Spinal cord (tissue), 9 donors: ENCODE measurements at regions not wholly inside any gene's neighbourhood (a gene's known extent, or its start where the extent isn't known, plus 50 kb on each side); places are given as distances from the start of the nearest gene placed in this dataset.

ENCODE experiments used
- DNase-seq, 6 donors: peaks; one replicate each; pipeline versions ENCODE4 v3.0.0 to v3.0.0-alpha.2; 2013 to 2015; ENCODE audit warnings: low spot score in 6 of 6, low read depth in 4 of 6
- H3K27ac ChIP-seq: one replicate; pipeline ENCODE4 v1.5.1; 2013; ENCODE audit warnings: low read depth, low read length, control low read depth
- H3K27me3 ChIP-seq: one replicate; pipeline ENCODE4 v1.6.1; 2013; ENCODE audit warnings: low read length; ENCODE audit not compliant: control insufficient read depth, insufficient read depth
- H3K36me3 ChIP-seq: one replicate; pipeline ENCODE4 v1.6.1; 2013; ENCODE audit warnings: low read length; ENCODE audit not compliant: control insufficient read depth, insufficient read depth
- H3K4me1 ChIP-seq: one replicate; pipeline ENCODE4 v1.6.1; 2013; ENCODE audit warnings: low read length; ENCODE audit not compliant: control insufficient read depth, insufficient read depth
- H3K4me3 ChIP-seq: one replicate; pipeline ENCODE4 v1.5.1; 2013; ENCODE audit warnings: low read depth, low read length, control low read depth
- H3K9me3 ChIP-seq: one replicate; pipeline ENCODE4 v1.6.1; 2013; ENCODE audit warnings: low read length; ENCODE audit not compliant: control insufficient read depth, insufficient read depth
- WGBS: methylation state at CpG from one replicate; pipeline ENCODE4 v1.1.5; 2013; ENCODE audit warnings: missing lambda C conversion rate; ENCODE audit not compliant: insufficient coverage; 5-methylcytosine and 5-hydroxymethylcytosine counted together
- donor health status: healthy.

DNA sequence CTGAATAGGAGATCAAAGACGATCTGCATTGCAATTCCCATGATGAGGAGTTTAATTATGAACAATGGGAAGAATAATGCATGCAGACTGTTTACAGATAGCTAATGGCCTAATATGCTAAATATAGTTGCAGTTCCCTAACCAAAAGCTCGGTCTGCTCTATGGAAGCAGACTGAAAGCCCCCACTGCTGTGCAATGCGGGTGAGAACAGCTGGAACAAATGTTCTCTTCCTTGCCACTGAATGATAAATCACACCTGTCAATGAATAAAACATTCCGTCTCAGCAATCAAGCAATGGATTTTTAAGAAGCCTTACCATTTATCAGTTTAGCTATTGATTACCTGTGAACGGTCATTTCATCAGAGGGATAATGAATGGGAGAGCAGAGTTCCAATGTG lies 704.5 kb upstream of the RAB6C start:
- H3K27ac ChIP-seq = no peak overlapping the region

DNA sequence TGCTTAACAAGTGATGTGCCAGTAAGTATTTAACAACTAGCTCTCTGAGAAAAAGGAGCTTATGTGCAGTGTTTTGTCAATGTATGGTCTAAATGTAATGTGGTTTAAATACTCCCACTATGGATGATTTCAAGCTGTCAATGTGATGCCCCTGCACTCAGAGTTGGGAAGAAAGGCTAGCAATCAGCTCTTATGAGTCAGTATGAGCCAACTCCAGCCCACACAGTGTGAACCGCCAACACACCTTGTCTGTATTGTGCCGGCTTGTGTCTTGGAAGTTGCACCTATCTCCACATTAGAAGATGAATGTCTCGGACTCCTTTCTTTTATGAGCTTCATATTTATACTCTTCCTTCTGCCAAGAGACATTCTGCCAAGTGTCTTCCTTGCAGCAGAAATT lies 703.8 kb upstream of the RAB6C start:
- peaks cover under 1% of the 10 kb centered on the region for H3K9me3 ChIP-seq
- no peak overlapping the region for H3K27ac ChIP-seq
- H3K4me1 ChIP-seq = no peaks in the 10 kb centered on the region
- no peaks in the 10 kb centered on the region for H3K36me3 ChIP-seq
- no peak for DNase-seq
- no peaks in the 10 kb centered on the region for H3K27me3 ChIP-seq
- H3K4me3 ChIP-seq = no peak overlapping the region
- 84% methylated on average over 3 of the region's 3 CpGs for WGBS

More for the DNA sequence above, 704.5 kb upstream of the RAB6C start:
- WGBS = 36% methylated on average over 2 of the region's 5 CpGs
- peak in 1 of 6 donors; percentile 60 for DNase-seq
- H3K27me3 ChIP-seq = no peaks in the 10 kb centered on the region
- H3K4me1 ChIP-seq = no peaks in the 10 kb centered on the region
- H3K36me3 ChIP-seq = no peaks in the 10 kb centered on the region
- H3K9me3 ChIP-seq = peaks cover 4% of the 10 kb centered on the region
- no peak overlapping the region for H3K4me3 ChIP-seq

DNA sequence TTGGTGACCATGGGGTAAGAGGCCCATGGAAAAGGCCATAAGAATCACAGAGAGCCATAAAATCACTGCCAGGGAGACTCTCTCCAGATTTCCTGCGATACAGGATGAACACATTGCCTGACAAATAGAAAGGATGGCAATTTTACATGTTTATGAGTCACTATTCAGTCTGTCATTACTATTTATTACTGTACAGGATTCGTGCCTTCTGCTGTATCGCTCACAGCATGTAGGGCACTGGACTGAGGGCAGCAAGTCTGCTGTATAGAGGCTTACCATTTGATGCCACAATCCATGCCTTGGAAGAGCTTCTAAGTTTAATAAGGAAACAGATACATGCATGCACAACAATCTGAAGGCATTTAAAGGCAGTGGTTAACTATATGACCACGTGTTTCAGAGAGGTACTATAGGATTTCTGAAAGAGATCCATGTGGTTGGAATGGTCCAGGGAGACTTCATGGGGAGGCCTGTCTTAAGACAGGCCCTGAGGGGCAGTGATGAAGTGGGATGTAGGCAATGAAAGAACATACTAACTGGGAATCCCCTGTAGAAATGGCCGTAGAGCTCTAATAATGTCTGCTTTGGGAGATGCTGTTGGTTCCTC lies 702.4 kb upstream of the RAB6C start:
- WGBS = 75% methylated on average over 1 of the region's 5 CpGs
- Histone ChIP-seq H3K27me3 (no peaks in the 10 kb centered on the region), H3K9me3 (no peaks in the 10 kb centered on the region), H3K27ac (no peak overlapping the region), H3K4me3 (no peak overlapping the region), H3K4me1 (no peaks in the 10 kb centered on the region), H3K36me3 (no peaks in the 10 kb centered on the region)
- no peak for DNase-seq

DNA sequence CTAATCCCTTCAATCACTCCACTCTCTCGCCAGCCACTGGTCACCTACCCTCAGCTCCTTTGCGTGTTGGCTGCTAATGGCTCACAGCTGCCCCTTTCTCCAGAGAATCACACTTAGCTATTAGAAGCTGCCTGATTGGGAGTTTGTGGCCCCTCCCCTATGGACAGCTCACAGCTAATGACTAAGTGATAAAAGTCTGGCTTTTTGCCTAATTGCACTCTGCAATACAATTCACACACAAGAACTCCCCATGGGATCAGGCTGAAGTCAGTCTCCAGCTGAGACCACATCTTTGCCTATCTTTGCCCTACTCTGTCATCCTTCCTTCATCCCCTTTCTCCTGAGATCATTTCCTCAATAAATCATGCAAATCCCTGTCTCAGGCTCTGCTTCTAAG lies 701.9 kb upstream of the RAB6C start:
- no peaks in the 10 kb centered on the region for H3K36me3 ChIP-seq
- H3K4me1 ChIP-seq = no peaks in the 10 kb centered on the region
- H3K4me3 ChIP-seq = no peak overlapping the region
- no peaks in the 10 kb centered on the region for H3K27me3 ChIP-seq
- no peaks in the 10 kb centered on the region for H3K9me3 ChIP-seq
- H3K27ac ChIP-seq = no peak overlapping the region
- DNase-seq = no peak
- no CpG with 5 or more reads among the region's 2 CpGs for WGBS

DNA sequence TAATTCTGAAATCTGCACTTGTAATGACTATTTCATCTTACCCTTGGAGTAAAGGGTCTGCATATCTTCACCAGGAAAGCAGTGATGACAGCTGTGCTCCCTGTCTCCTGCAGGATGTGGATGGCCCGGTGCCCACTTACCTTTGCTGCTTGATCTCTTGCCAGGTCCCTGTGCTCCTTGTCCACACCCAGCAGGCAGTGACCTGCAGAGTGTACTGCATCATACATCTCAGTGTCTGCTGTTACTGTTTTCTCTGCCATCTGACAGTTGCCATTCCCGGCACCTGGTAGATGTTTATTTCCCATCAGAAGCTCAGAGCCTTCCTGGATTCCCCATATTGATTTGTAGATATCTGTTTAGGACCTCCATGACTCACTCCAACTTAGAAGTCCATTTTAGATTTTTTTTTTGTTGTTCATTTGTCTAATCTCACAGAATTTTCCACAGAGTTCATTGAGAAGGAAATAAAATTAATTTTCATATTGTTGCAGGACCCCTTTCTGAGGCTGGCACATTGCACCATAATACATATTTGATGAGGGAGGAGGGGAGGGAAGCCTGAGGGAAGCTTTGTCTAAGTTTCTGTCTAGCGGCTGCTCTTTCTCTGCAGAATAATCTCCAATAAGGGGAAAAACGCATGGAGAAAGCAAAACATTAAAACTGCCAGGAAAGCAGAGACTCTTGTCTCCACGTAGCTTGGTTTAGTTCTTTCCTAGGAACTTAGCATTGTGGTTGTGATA lies 697.5 kb upstream of the RAB6C start:
- Histone ChIP-seq H3K9me3 (no peaks in the 10 kb centered on the region), H3K36me3 (no peaks in the 10 kb centered on the region), H3K27me3 (no peaks in the 10 kb centered on the region), H3K27ac (no peak overlapping the region), H3K4me3 (no peak overlapping the region), H3K4me1 (no peaks in the 10 kb centered on the region)
- peak in 2 of 6 donors; percentile 40 to 68 for DNase-seq
- WGBS = 67% methylated on average over 3 of the region's 5 CpGs

DNA sequence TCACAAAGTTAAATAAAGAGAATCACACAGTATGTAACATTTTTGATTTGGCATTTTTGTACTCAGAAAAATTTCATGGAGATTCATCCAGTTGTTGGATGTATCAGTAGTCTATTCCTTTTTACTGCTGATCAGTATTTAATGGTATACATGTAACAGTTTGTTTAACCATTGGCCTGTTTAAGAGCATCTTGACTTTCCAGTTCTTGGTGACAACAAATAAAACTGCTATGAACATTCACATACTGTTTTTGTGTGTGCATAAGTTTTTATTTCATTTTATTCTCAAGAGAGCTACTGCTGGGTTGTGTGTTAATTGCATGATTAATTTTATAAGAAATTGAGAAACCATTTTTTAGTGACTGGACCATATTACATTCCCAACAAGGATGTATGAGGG lies 694.5 kb upstream of the RAB6C start:
- no peaks in the 10 kb centered on the region for H3K9me3 ChIP-seq
- DNase-seq = no peak
- no peaks in the 10 kb centered on the region for H3K27me3 ChIP-seq
- H3K4me3 ChIP-seq = no peak overlapping the region
- H3K4me1 ChIP-seq = no peaks in the 10 kb centered on the region
- H3K36me3 ChIP-seq = no peaks in the 10 kb centered on the region
- no peak overlapping the region for H3K27ac ChIP-seq

- Histone ChIP-seq H3K27ac (no peak overlapping the region), H3K4me1 (peaks cover 3% of the 10 kb centered on the region), H3K27me3 (no peaks in the 10 kb centered on the region), H3K36me3 (no peaks in the 10 kb centered on the region), H3K4me3 (no peak overlapping the region), H3K9me3 (no peaks in the 10 kb centered on the region)
- DNase-seq = peak in 1 of 6 donors; percentile 93
- WGBS = no CpG with 5 or more reads among the region's 1 CpG
These were observed 686.1 kb upstream of the RAB6C start for GRCh38 chr2:129293326-129293725.

DNA sequence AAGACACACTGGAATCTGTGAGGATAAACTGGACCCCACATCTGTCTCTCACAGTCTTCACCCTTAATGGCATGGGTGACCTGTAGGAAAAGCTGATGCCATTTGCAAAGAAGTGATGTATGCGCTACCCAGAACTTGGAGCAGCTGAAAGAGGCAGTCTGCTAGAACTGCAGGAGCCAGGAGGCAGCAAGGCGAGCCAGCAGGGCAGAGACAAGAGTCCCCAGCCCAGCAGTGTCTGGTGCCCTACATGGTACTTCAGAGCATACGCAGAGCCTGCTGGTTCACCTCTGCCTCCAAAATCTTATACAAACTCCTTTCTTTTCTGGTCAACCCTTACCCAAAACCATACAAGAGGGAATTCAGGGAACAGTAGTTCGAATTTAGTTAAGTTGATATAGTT lies 683.1 kb upstream of the RAB6C start:
- H3K36me3 ChIP-seq = no peaks in the 10 kb centered on the region

DNA sequence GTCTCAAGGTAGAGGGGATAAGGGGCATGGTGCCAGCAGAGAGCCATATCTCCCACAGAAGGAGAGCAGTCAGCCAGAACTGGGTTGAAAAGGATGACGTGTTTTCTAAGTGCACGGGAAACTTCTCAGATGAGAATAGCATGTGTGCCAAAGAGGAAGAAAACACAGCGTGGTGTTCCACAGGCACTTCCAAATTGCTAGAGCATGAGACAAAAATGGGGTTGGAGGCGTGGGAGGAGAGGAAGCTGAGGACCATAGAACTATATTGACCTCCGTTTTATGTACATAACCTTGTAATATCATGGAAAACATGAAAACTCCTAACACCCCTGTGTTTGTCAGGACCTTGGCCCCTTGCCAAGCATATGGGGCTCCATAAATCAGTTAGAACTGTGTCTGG lies 682.7 kb upstream of the RAB6C start:
- 17% methylated on average over 3 of the region's 5 CpGs for WGBS
- Histone ChIP-seq H3K27ac (no peak overlapping the region), H3K4me3 (no peak overlapping the region), H3K9me3 (no peaks in the 10 kb centered on the region), H3K27me3 (no peaks in the 10 kb centered on the region), H3K4me1 (peaks cover 15% of the 10 kb centered on the region), H3K36me3 (no peaks in the 10 kb centered on the region)
- DNase-seq = peak in 2 of 6 donors; percentile 63 to 82

More for the DNA sequence above, 683.1 kb upstream of the RAB6C start:
- DNase-seq = no peak
- H3K4me1 ChIP-seq = peaks cover 14% of the 10 kb centered on the region
- WGBS = 78% methylated on average over 4 of the region's 4 CpGs
- H3K4me3 ChIP-seq = no peak overlapping the region
- no peaks in the 10 kb centered on the region for H3K27me3 ChIP-seq
- H3K9me3 ChIP-seq = no peaks in the 10 kb centered on the region
- H3K27ac ChIP-seq = no peak overlapping the region

DNA sequence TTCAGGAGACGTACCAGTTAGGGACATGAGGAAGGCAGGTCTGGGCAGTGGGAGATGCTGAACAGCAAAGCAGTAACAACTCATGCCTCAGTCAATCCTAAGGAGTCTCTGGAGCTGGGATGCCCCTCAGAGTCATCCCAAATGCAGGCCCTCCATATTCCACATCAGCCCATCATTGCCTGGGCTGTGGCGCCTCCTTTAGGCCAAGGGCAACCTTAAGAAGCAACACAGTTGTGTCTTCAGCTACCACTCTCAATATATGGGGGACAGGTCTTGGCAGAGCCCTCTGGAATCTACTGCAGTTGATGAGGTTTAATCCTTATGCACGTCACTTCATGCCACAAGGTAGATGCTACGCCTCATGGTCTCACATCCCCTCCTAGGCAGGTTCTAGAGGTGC lies 682.0 kb upstream of the RAB6C start:
- Histone ChIP-seq H3K4me1 (peaks cover 15% of the 10 kb centered on the region), H3K9me3 (no peaks in the 10 kb centered on the region), H3K36me3 (no peaks in the 10 kb centered on the region), H3K4me3 (no peak overlapping the region), H3K27me3 (no peaks in the 10 kb centered on the region), H3K27ac (no peak overlapping the region)
- 91% methylated on average over 2 of the region's 4 CpGs for WGBS
- DNase-seq = no peak
